Gastrocnemius medialis (tissue), 4 donors: ENCODE measurements at regions not wholly inside any gene's neighbourhood (a gene's known extent, or its start where the extent isn't known, plus 50 kb on each side); places are given as distances from the start of the nearest gene placed in this dataset.

Experiments
- ATAC-seq, 2 donors: fragments of 150-250 bp; one replicate each; pipeline ENCODE4 v1.9.1; 2016
- DNase-seq, 2 donors: peaks; one replicate each; pipeline ENCODE4 v3.0.0-alpha.2; 2019
- H3K27ac ChIP-seq, 4 donors: fragments of 200-600 bp; sonication (generic); 1 replicate in 1 of 4; 2 replicates in 3 of 4; pipeline ENCODE4 v1.5.1; 2016 to 2018; ENCODE audit warnings: mild to moderate bottlenecking in 2 of 4, moderate library complexity in 1 of 4
- H3K27me3 ChIP-seq, 3 donors: fragments of 200-600 bp; sonication (generic) in 2 of 3; 1 replicate in 1 of 3; 2 replicates in 2 of 3; pipeline versions ENCODE4 v1.5.1 to v1.6.0; 2016 to 2019; ENCODE audit warnings: mild to moderate bottlenecking in 1 of 3, moderate library complexity in 1 of 3
- H3K36me3 ChIP-seq, 2 donors: fragments of 200-600 bp; sonication (generic) in 1 of 2; one replicate each; pipeline ENCODE4 v1.5.1; 2017 to 2018
- H3K4me1 ChIP-seq, 2 donors: fragments of 200-600 bp; sonication (generic) in 1 of 2; one replicate each; pipeline ENCODE4 v1.5.1; 2016 to 2017; ENCODE audit warnings: mild to moderate bottlenecking in 2 of 2
- H3K4me3 ChIP-seq, 4 donors: fragments of 200-600 bp; sonication (generic) in 3 of 4; 1 replicate in 1 of 4; 2 replicates in 3 of 4; pipeline ENCODE4 v1.5.1; 2016 to 2019; ENCODE audit warnings: mild to moderate bottlenecking in 2 of 4
- H3K9me3 ChIP-seq, 3 donors: fragments of 200-600 bp; sonication (generic) in 2 of 3; 1 replicate in 1 of 3; 2 replicates in 2 of 3; pipeline ENCODE4 v1.5.1; 2016 to 2019
- POLR2A ChIP-seq, 2 donors: fragments of 450-650 bp; IDR thresholded peaks; one replicate each; pipeline ENCODE4 v1.6.1; 2017; ENCODE audit warnings: antibody characterized with exemption in 2 of 2, mild to moderate bottlenecking in 2 of 2, moderate library complexity in 2 of 2
- in situ Hi-C, 4 donors: fragments of 200-750 bp; cut with MboI; loops; one replicate each; pipeline versions ENCODE4 v1.15.0 to v1.8.0; 2017; ENCODE audit warnings: low sequenced_read_pairs in 4 of 4
- intact Hi-C: fragments of 100-400 bp; cut with DNase I; formaldehyde crosslinking; loops from one replicate; pipeline ENCODE4 v1.15.1; 2023; ENCODE audit warnings: low total_unique reads
- TF ChIP-seq, protein P1 (sequence below), 5 experiments: fragments of 450-650 bp in 3 of 5; fragments of 200-600 bp in 2 of 5; sonication (generic) in 2 of 5; IDR thresholded peaks in 4 of 5; conservative IDR thresholded peaks in 1 of 5; 1 replicate in 4 of 5; 2 replicates in 1 of 5; pipeline ENCODE4 v1.5.1; 2016 to 2019; ENCODE audit warnings: antibody characterized with exemption in 5 of 5, mild to moderate bottlenecking in 3 of 5, moderate library complexity in 3 of 5

DNA sequence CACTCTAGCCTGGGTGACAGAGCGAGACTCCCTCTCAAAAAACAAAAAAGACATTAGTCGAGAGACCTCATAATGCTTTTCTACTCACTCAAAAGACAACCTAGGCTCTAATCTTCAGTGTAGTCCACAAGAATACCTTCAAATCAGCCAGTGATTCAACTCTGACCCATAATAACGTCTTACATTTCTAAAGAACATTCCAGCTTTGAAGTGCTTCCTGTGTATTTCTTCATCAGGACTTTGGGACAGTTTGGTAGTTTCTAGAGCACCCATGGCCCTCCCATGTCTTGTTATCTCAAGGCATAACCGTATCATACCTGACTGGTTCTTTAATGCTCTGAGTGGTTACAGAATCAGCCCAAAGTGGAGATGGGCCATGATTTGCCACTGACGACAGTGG is 221.3 kb downstream of the SKIDA1 start:
- no peak overlapping the region for H3K27ac ChIP-seq
- TF ChIP-seq, protein P1, sequence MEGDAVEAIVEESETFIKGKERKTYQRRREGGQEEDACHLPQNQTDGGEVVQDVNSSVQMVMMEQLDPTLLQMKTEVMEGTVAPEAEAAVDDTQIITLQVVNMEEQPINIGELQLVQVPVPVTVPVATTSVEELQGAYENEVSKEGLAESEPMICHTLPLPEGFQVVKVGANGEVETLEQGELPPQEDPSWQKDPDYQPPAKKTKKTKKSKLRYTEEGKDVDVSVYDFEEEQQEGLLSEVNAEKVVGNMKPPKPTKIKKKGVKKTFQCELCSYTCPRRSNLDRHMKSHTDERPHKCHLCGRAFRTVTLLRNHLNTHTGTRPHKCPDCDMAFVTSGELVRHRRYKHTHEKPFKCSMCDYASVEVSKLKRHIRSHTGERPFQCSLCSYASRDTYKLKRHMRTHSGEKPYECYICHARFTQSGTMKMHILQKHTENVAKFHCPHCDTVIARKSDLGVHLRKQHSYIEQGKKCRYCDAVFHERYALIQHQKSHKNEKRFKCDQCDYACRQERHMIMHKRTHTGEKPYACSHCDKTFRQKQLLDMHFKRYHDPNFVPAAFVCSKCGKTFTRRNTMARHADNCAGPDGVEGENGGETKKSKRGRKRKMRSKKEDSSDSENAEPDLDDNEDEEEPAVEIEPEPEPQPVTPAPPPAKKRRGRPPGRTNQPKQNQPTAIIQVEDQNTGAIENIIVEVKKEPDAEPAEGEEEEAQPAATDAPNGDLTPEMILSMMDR (IDR thresholded peaks at IDR 0.05 in 4 of 5, conservative IDR thresholded peaks at IDR 0.05 in 1 of 5): no peak
- no peak for TF ChIP-seq POLR2A (IDR thresholded peaks at IDR 0.05)
- no peaks in the 10 kb centered on the region for H3K36me3 ChIP-seq
- H3K27me3 ChIP-seq: no peaks in the 10 kb centered on the region
- in situ Hi-C loops (no loop called here), intact Hi-C loops (no loop called here)
- H3K4me1 ChIP-seq: no peaks in the 10 kb centered on the region
- no peak overlapping the region for H3K4me3 ChIP-seq
- no peaks in the 10 kb centered on the region for H3K9me3 ChIP-seq
- no peak for ATAC-seq
- no peak for DNase-seq

DNA sequence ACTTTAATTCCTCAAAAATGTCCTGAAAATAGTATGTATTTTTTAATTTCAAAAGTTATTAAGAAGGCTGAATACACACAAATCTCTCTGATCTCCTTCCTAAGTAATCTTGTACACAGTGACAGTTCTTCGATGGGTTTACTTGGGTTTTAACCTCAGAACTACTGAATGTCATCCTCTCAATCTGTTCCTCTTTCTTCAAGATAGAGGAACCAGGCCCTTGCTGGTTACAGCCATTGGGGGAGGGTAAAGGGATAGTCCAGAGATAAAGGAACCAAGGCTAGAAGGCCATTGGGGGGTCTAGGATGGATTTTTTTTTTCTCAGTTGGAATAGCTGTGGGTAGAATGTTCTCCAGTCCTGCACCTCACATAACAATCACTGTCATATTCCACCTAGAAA is 224.9 kb downstream of the SKIDA1 start:
- Histone ChIP-seq H3K27ac (no peak overlapping the region), H3K27me3 (no peaks in the 10 kb centered on the region), H3K4me1 (no peaks in the 10 kb centered on the region), H3K9me3 (no peaks in the 10 kb centered on the region), H3K36me3 (no peaks in the 10 kb centered on the region), H3K4me3 (no peak overlapping the region)
- in situ Hi-C loops (no loop called here), intact Hi-C loops (no loop called here)
- ATAC-seq (no peak), DNase-seq (no peak)
- TF ChIP-seq, protein P1 (IDR thresholded peaks at IDR 0.05 in 4 of 5, conservative IDR thresholded peaks at IDR 0.05 in 1 of 5): no peak
- no peak for TF ChIP-seq POLR2A (IDR thresholded peaks at IDR 0.05)

DNA sequence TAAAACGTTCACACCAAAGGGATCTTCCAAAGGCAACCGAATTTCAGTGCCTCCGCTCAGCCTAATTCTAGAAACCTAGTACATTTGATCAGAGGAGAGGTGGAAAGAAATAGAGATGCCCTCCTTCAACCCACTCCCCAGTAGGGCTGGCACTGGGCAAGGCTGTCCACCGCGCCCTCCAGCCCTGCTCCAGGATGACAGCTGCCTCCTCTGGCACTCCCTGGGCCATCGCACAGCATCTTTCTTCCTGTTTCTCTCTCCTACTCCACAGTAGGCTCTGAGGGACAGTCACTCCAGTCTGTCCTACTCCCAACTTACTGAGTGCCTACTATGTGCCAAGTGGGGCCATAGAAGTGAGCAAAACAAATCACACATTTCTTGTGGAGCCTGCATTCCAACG is 226.2 kb downstream of the SKIDA1 start:
- ATAC-seq (no peak), DNase-seq (no peak)
- in situ Hi-C loops: loop anchor here in 2 of 4 donors (25.0 kb wide), 2 partner anchors 188 to 438 kb away; no protein-coding TSS in a partner anchor
- no peak for TF ChIP-seq POLR2A (IDR thresholded peaks at IDR 0.05)
- TF ChIP-seq, protein P1 (IDR thresholded peaks at IDR 0.05 in 4 of 5, conservative IDR thresholded peaks at IDR 0.05 in 1 of 5): no peak
- H3K9me3 ChIP-seq: no peaks in the 10 kb centered on the region
- no peaks in the 10 kb centered on the region for H3K36me3 ChIP-seq
- H3K27ac ChIP-seq: no peak overlapping the region
- intact Hi-C loops: no loop called here
- no peaks in the 10 kb centered on the region for H3K4me1 ChIP-seq
- no peak overlapping the region for H3K4me3 ChIP-seq
- no peaks in the 10 kb centered on the region for H3K27me3 ChIP-seq

DNA sequence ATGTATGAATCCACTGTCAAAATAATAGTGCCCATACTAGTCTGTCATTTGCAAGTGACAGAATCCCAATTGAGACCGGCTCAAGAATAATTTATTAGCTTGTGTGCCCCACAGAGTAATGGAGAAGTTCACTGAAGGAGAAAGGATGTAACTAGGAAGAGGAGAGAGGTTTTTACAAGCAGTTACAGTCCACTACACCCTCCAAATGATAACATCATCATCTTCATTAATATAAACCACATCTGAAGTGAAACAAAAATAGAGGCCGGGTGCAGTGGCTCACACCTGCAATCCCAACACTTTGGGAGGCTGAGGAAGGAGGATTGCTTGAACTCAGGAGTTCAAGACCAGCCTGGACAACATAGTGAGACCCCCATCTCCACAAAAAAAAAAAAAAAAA is 226.8 kb downstream of the SKIDA1 start:
- TF ChIP-seq POLR2A (IDR thresholded peaks at IDR 0.05): no peak
- TF ChIP-seq, protein P1 (IDR thresholded peaks at IDR 0.05 in 4 of 5, conservative IDR thresholded peaks at IDR 0.05 in 1 of 5): no peak
- in situ Hi-C loops: loop anchor here in 2 of 4 donors (25.0 kb wide), 2 partner anchors 189 to 439 kb away; no protein-coding TSS in a partner anchor

More for the DNA sequence above, 226.8 kb downstream of the SKIDA1 start:
- Histone ChIP-seq H3K27me3 (no peaks in the 10 kb centered on the region), H3K36me3 (no peaks in the 10 kb centered on the region), H3K4me3 (no peak overlapping the region), H3K4me1 (peaks cover 0 to 2% of the 10 kb centered on the region in 2 donors), H3K27ac (no peak overlapping the region), H3K9me3 (no peaks in the 10 kb centered on the region)
- DNase-seq (no peak), ATAC-seq (no peak)
- intact Hi-C loops: no loop called here
